ENCODE measurements at regions not wholly inside any gene's neighbourhood (a gene's known extent, or its start where the extent isn't known, plus 50 kb on each side); places are given as distances from the start of the nearest gene placed in this dataset.

GRCh38 chrX:125382889-125383288 is 63.2 kb downstream of the TEX13C start:
- Histone ChIP-seq H4K20me1 (ENCODE audit: insufficient read depth, low read length) (no peaks in the 10 kb centered on the region), H3K9me2 (replicated peaks; ENCODE audit: insufficient read depth, low read length) (no peaks in the 10 kb centered on the region), H3K79me2 (ENCODE audit: low read length) (no peaks in the 10 kb centered on the region), H3K27me3 (replicated peaks; ENCODE audit: insufficient read depth, low read length) (no peaks in the 10 kb centered on the region), H3F3A (ENCODE audit: insufficient read depth, low read length) (no peaks in the 10 kb centered on the region), H3K9me3 (replicated peaks; ENCODE audit: insufficient read depth, low read length) (no peaks in the 10 kb centered on the region), H3K4me2 (ENCODE audit: low read depth, low read length) (no peak overlapping the region), H3K9ac (ENCODE audit: low read length) (no peak overlapping the region), H3K4me3 (ENCODE audit: low read length) (no peak overlapping the region), H3K27ac (ENCODE audit: low read length) (no peak overlapping the region), H3K36me3 (replicated peaks; ENCODE audit: insufficient read depth, low read length) (no peaks in the 10 kb centered on the region), H3K4me1 (ENCODE audit: low read length) (no peaks in the 10 kb centered on the region), H2AFZ (ENCODE audit: low read length) (no peak overlapping the region)
- no peak for TF ChIP-seq EZH2 (optimal IDR thresholded peaks at IDR 0.05; ENCODE audit: low read depth, low read length)
- no peak for TF ChIP-seq EZH2phosphoT487 (IDR thresholded peaks at IDR 0.05; ENCODE audit: low read length)
- TF ChIP-seq CTCF (IDR thresholded peaks at IDR 0.05; ENCODE audit: low read length): no peak
- DNase-seq: no peak

- no peak for DNase-seq
- Histone ChIP-seq H3K9ac (ENCODE audit: low read length) (no peak overlapping the region), H3K4me3 (ENCODE audit: low read length) (no peak overlapping the region), H4K20me1 (ENCODE audit: insufficient read depth, low read length) (no peaks in the 10 kb centered on the region), H3K79me2 (ENCODE audit: low read length) (no peaks in the 10 kb centered on the region), H3K27me3 (replicated peaks; ENCODE audit: insufficient read depth, low read length) (no peaks in the 10 kb centered on the region), H3K9me2 (replicated peaks; ENCODE audit: insufficient read depth, low read length) (no peaks in the 10 kb centered on the region), H3K9me3 (replicated peaks; ENCODE audit: insufficient read depth, low read length) (no peaks in the 10 kb centered on the region), H3K27ac (ENCODE audit: low read length) (no peak overlapping the region), H2AFZ (ENCODE audit: low read length) (no peak overlapping the region), H3K4me1 (ENCODE audit: low read length) (no peaks in the 10 kb centered on the region), H3K36me3 (replicated peaks; ENCODE audit: insufficient read depth, low read length) (no peaks in the 10 kb centered on the region), H3K4me2 (ENCODE audit: low read depth, low read length) (no peak overlapping the region), H3F3A (ENCODE audit: insufficient read depth, low read length) (no peaks in the 10 kb centered on the region)
- TF ChIP-seq EZH2 (optimal IDR thresholded peaks at IDR 0.05; ENCODE audit: low read depth, low read length) (no peak), CTCF (IDR thresholded peaks at IDR 0.05; ENCODE audit: low read length) (no peak), EZH2phosphoT487 (IDR thresholded peaks at IDR 0.05; ENCODE audit: low read length) (no peak)
Observed at GRCh38 chrX:125384867-125385266, 65.2 kb downstream of the TEX13C start.

GRCh38 chrX:125387945-125388344 is 68.3 kb downstream of the TEX13C start:
- Histone ChIP-seq H3F3A (ENCODE audit: insufficient read depth, low read length) (no peaks in the 10 kb centered on the region), H3K4me2 (ENCODE audit: low read depth, low read length) (no peak overlapping the region), H4K20me1 (ENCODE audit: insufficient read depth, low read length) (no peaks in the 10 kb centered on the region), H3K27me3 (replicated peaks; ENCODE audit: insufficient read depth, low read length) (no peaks in the 10 kb centered on the region), H3K9me2 (replicated peaks; ENCODE audit: insufficient read depth, low read length) (no peaks in the 10 kb centered on the region), H3K9ac (ENCODE audit: low read length) (no peak overlapping the region), H3K9me3 (replicated peaks; ENCODE audit: insufficient read depth, low read length) (no peaks in the 10 kb centered on the region), H3K36me3 (replicated peaks; ENCODE audit: insufficient read depth, low read length) (no peaks in the 10 kb centered on the region), H3K27ac (ENCODE audit: low read length) (no peak overlapping the region), H3K79me2 (ENCODE audit: low read length) (no peaks in the 10 kb centered on the region), H3K4me3 (ENCODE audit: low read length) (no peak overlapping the region), H2AFZ (ENCODE audit: low read length) (no peak overlapping the region), H3K4me1 (ENCODE audit: low read length) (no peaks in the 10 kb centered on the region)
- TF ChIP-seq EZH2 (optimal IDR thresholded peaks at IDR 0.05; ENCODE audit: low read depth, low read length): no peak
- TF ChIP-seq CTCF (IDR thresholded peaks at IDR 0.05; ENCODE audit: low read length): no peak
- TF ChIP-seq EZH2phosphoT487 (IDR thresholded peaks at IDR 0.05; ENCODE audit: low read length): no peak
- DNase-seq: no peak

Measured in MM.1S (cell line).